Superior temporal gyrus (tissue), 1 donor: ENCODE measurements at regions not wholly inside any gene's neighbourhood (a gene's known extent, or its start where the extent isn't known, plus 50 kb on each side); places are given as distances from the start of the nearest gene placed in this dataset.

Source experiments
- DNase-seq: peaks from one replicate; pipeline ENCODE4 v3.0.0-alpha.2; 2016; ENCODE audit errors: extremely low spot score

DNA sequence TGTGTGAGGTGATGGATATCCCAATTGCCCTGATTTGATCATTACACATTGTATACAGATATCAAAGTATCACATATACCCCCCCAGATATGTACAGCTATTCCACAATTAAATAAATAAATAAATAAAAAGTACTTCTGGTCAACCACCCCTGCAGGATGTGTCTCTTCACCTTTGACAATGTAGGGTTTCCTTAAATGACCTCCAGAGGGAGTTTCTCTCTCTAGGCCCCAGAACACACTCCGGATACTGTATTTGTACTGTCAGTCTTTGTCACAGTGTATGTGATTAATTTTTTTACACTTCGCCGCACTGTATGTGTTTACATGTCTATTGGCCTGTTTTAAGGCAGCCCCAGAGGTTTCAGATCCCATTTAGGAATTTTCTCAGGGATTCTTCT lies 123.6 kb downstream of the ADCYAP1R1 start:
- no peak for DNase-seq

GRCh38 chr7:31171984-31172383 lies 119.9 kb downstream of the ADCYAP1R1 start:
- DNase-seq = no peak

- DNase-seq = no peak
Observed at GRCh38 chr7:31171216-31171785, 119.2 kb downstream of the ADCYAP1R1 start.
